OCI-M1 (cell line): ENCODE measurements at regions not wholly inside any gene's neighbourhood (a gene's known extent, or its start where the extent isn't known, plus 50 kb on each side); places are given as distances from the start of the nearest gene placed in this dataset.
"Not testable (repeated sequence)": the region's sequence is repeated elsewhere in the genome, so short reads cannot be mapped to it uniquely, and the experiment has no call there.

Experiments used
- DNase-seq: peaks from one replicate; lab custom pipeline; 2025; lab: John Stamatoyannopoulos, UW

DNA sequence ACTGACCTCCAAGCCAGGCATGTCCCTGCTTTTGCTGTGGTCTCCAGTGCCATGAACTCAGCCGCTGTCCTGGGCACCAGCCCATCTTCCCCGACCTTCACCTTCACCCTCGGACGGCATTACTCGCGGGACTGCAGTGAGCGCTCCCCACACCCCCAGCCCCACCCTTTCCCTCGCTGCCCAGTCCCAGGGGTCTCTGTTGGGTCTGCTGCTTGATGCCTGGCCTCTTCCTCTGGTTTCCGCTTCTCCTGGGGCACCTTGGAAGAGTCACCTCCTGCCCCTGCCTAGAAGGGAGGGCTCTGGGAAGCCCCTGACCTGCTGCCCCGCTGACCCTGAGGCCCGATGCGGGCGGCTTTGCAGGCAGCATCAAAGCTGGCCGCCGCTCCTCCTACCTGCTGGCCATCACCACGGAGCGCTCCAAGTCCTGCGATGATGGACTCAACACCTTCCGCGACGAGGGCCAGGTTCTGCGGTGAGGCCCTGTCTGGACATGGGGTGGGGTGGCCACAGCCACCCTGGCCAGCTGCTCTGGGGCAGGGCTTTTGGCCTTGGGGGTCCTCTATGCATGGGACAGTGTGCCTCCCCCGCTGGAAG lies 102.3 kb downstream of the ZNF267 start:
- DNase-seq = not testable (repeated sequence)

DNA sequence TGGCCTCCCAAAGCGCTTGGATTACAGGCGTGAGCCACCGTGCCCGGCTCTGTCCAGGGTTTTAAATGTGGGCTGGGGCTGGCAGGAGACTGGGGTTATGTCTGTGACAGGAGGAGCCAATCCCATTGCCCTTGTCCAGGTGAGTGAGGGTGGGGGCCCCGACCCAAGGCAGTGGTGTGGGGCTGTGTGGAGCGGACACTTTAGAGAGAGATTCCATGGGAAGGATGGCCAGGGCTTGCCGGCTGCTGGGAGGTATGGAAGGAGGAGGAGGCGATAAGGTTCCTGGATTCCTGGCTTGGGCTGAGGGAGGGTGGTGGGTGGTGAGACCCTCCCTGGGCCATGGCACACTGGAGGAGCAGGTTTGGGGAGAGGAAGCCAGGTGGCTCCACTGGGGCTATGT lies 104.9 kb downstream of the ZNF267 start:
- DNase-seq = not testable (repeated sequence)

DNA sequence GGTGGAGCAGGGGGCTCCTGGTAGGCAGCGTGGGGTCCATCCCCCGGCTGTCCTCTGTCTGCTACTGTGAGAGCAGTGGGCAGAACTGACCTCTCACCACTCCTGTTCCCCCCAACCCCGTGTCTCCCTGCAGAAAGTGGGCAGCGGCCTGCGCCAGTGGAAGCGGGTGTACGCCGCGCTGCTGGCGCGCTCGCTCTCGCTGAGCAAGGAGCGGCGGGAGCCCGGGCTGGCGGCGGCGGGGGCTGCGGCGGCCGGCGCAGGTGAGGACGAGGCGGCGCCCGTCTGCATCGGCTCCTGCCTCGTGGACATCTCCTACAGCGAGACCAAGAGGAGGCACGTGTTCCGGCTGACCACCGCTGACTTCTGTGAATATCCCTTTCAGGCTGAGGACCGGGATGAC lies 108.1 kb downstream of the ZNF267 start:
- not testable (repeated sequence) for DNase-seq

DNA sequence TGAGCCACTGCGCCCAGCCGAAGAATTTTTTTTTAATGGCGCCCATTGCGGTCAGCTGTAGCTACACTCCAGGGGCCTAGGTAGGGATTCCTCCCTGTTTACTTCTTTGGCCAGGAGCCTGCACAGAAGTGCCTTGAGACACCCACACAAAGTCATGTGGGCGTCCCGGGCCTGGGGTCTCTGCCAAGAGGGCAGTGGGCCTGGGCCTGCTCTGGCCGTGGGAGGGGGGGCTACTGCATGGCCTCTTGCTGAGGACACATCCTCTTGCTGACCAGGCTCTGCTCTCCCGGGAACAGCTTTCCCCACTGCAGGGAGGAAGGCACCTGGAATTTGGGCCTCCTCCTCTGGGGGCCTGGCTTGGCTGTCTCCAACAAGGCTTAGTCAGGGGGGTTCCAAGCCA lies 109.4 kb downstream of the ZNF267 start:
- DNase-seq = not testable (repeated sequence)

DNA sequence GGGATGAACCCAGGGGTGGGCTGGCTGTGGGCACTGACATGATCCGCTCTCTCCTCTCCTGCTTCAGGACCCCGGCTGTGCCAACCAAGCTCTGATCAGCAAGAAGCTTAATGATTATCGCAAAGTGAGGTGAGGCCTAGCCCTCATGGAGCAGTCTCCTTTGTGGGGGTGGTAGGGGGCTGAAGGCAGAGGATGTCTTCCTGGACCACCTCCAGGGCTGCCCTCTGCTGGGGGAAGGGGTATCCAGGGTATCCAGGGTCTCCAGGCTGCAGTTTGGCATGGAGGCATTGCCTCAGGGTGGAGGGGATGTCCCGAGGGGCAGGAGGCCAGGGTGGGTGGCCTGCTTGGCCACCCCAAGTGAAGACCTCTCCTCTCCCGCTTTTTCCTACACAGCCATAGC lies 110.1 kb downstream of the ZNF267 start:
- DNase-seq = not testable (repeated sequence)

DNA sequence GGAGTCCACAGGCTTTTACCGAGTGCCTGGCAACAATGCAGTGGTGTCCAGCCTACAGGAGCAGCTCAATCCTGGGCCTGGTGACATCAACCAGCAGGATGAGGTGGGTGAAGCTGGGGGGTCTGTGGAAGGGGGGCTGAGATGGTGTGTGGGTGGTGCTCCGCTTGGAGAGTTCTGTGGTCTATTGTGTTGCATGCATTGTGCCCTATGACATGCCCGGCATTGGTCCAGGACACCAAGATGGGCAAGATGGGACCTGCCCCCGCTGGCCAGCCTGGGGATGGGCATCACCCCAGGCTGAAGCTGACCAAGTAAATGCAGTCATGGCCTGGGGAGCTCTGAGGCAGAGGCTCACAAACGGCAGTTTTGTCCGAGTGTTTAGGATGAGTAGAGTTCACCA lies 113.3 kb downstream of the ZNF267 start:
- not testable (repeated sequence) for DNase-seq

DNA sequence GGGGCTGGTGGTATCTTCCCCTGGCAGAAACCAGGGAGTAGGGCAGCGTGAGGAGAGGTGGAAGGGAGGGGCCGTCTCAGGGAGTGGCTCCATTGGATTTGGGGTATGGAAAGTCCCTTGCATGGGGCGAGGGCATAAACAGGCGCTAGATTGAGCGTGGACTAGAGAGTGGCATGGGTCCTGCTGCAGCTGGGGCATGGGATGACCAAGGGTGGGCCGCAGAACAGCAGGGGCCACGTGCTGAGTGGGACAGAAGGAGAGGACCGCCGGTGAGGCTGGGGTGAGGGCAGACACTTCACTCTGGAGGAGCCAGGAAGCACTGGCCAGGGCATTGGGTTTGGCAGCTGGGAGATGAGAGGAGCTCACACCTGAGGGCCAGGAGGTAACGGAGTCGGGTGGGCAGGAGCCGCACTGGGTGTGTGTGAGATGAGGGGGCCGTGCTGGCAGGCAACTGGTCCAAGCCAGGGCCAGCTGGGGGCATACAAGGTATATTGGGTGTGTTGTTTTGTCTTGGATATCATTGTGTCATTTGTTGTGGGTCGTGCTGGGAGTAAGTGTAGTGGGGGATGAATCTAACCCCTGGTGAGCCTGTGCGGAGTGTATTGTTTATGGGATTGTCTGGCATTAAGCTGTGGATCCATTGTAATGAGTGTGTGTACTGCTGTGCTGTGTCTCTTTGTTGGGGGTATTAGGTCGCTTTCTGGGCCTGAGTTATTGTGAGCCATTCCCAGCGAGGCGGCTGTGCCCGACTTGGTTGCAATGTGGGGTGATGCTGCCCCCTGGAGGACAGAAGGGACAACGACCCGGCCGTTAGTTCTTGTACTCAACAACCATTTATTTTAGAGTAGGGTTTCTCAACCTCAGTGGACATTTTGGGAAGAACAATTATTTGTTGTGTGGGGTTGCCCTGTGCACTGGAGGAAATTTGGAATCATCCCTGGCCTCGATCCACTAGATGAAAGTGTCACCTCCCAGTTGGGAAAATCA lies 115.3 kb downstream of the ZNF267 start:
- DNase-seq = not testable (repeated sequence)

DNA sequence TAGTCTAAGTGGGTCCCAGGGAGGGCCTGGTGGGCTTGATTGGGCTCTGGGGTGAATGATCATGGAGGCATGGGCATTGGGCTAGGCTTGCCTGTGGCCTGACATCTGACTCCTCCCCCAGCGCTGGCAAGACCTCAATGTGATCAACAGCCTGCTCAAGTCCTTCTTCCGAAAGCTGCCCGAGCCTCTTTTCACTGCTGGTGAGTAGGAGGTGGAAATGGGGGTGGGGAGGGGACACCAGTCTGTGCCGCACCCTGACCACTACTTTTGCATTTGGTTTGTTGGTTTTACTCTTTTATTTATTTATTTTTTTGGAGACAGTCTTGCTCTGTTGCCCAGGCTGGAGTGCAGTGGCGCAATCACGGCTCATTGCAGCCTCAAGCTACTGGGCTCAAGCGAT lies 116.7 kb downstream of the ZNF267 start:
- DNase-seq = not testable (repeated sequence)

DNA sequence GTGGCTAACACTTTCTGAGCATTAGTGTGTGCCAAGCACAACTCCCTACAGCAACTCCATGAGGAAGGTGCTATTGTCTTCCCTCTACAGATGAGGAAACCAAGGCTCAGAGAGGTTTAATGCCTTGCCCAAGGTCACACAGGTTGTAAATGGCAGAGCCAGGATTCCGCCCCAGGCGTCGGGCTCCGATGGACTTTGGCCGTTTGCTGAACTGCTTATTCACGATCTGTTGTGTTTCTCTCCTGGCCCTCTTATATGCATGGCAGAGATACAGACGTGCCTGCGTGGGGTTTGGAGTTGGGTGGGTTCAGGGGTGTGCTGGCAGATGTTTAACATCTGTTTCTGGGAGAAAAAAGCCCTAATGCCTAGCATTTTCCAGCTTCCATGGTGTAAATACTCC lies 117.4 kb downstream of the ZNF267 start:
- not testable (repeated sequence) for DNase-seq

DNA sequence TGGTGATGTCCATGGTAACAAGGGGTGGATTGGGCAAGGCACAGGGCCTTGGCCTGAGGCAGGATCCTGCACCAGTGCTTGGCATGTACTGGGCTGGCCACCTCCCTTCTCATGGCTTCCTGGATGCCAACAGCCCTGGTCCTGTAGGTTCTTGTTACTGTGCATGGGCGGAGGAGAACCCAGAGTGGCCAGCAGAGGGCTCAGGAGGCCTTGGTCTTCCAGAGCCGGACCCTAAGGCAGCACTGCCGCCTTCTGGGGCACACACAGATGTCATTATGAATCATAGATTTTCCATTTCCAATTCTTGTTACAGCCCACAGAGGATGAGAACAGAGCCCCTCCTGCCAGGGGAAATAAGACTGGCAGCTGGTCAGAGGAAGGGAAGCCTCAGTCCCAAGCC lies 122.7 kb downstream of the ZNF267 start:
- not testable (repeated sequence) for DNase-seq

DNA sequence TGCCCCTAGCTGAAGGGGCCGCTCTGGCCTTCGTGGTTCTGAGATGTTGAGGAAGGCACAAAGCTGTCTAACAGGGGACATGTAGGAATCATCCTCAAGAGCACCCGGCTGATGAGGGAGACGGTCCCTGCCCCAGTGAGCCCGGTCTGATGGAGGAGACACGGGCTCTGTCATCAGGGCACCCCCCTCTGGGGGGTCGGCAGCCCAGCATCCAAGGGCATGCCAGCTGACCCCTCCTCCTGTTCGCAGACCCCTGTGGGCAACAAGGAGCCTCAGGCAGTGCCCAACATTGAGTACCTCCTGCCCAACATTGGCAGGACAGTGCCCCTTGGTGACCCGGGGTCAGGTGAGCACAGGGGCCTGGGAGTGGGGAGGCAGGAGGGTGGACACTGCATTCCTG lies 128.9 kb downstream of the ZNF267 start:
- DNase-seq = not testable (repeated sequence)

DNA sequence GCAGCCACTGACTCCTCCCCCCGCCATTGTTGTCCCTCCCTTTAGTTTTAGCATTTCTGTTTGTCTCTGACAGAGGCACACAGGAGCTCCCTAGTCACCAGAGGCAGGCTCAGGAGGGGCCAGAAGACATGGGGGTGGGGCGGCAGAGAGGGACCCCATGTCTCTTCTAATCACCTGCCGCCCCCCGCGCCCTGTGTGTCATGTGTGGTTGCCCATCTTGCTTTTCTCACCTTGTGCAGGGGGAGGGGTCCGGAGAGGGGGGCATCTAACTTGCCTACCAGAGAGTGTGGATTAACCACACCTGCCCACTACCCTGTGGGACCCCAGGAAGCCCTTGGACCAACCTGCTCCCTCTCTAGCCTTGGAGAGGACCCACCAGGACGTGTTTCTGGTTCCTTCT lies 130.2 kb downstream of the ZNF267 start:
- DNase-seq = not testable (repeated sequence)

DNA sequence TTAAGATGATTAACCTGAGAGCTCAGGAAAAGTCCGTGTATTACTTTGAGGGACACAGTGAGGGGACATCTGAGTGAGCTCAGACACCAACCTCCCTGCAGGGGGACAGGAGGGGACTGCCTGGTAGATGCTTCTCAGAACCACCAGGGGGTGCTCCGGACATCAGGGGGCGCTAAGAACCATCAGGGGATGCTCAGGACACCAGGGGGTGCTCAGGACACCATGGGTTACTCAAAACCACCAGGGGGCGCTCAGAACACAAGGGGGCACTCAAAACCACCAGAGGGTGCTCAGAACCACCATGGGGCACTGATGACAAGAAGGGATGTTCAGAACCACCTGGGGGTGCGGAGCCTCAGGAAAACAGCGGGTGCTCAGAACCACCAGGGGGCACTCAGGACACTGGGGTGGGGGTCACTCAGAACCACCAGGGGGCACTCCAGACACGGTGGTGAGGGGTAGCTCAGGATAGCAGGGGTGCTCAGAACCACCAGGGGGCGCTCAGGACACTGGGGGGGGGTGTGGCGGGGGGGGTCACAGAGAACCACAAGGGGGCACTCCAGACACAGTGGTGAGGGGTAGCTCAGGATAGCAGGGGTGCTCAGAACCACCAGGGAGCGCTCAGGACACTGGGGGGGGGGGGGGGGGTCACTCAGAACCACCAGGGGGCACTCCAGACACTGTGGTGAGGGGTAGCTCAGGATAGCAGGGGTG lies 165.3 kb downstream of the ZNF267 start:
- DNase-seq = peak; percentile 4

DNA sequence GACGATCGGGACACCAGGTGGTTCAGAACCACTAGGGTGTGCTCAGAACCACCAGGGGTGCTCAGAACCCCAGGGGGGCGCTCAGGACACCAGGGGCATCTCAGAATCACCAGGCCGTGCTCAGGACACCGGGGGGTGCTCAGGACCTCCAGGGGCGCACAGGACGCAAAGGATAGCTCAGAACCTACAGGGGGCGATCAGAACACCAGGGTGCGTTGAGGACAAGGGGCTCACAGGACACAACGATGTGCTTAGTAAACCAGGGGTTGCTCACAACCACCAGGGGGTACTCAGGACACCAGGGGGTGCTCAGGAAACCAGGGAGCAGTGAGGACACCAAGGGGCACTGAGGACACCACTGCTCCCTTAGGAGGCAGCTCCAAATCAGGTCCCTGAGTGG lies 166.3 kb downstream of the ZNF267 start:
- not testable (repeated sequence) for DNase-seq

DNA sequence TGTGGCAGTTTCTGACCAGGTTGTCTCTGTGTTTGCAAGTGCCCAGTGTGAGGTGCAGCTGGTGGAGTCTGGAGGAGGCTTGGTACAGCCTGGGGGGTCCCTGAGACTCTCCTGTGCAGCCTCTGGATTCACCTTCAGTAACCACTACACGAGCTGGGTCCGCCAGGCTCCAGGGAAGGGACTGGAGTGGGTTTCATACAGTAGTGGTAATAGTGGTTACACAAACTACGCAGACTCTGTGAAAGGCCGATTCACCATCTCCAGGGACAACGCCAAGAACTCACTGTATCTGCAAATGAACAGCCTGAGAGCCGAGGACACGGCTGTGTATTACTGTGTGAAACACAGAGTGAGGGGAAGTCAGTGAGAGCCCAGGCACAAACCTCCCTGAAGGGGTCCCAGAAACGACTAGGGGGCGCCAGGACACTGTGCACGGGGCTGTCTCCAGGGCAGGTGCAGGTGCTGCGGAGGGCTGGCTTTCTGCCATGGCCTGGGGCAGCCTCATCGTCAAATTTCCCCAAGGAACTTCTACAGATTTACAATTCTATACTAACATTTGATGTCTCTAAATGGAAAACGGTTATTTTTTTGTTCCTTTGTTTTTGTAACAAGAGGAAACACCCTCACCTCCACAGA lies 187.0 kb upstream of the TP53TG3D start:
- not testable (repeated sequence) for DNase-seq

DNA sequence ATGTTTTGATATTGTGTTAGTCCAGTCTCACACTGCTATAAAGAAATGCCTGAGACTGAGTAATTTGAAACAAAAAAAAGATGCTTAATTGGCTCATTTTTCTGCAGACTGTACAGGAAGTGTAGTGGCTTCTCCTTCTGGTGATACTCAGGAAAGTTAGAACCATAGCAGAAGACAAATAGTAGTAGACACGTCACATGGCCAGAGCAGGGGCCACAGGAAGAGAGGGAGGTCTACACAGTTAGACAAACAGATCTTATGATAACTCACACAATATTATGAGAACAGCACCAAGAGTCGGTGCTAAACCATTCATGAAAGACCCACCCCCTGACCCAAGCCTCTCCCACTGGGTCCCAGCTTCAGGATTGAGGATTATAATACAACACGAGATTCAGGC lies 181.5 kb upstream of the TP53TG3D start:
- not testable (repeated sequence) for DNase-seq

DNA sequence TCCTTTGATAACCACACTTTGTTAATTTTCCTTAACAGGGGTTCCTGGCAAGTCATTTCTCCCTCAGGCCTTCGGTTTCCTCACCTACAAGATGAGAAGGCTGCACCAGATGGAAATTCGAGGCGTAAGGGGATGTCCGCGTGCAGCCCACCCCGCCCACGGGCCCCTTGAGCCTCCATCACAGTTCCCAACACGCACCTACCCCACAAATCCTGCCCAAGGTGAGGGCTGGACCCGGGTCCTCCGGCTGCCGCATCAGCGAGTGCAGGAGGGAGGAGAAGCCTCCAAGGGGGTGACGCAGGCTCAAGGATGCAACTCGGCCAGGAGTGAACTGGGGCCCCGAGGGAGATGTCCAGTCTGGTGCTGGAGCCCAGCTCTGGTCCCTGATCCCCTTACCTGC lies 169.2 kb upstream of the TP53TG3D start:
- DNase-seq = not testable (repeated sequence)

DNA sequence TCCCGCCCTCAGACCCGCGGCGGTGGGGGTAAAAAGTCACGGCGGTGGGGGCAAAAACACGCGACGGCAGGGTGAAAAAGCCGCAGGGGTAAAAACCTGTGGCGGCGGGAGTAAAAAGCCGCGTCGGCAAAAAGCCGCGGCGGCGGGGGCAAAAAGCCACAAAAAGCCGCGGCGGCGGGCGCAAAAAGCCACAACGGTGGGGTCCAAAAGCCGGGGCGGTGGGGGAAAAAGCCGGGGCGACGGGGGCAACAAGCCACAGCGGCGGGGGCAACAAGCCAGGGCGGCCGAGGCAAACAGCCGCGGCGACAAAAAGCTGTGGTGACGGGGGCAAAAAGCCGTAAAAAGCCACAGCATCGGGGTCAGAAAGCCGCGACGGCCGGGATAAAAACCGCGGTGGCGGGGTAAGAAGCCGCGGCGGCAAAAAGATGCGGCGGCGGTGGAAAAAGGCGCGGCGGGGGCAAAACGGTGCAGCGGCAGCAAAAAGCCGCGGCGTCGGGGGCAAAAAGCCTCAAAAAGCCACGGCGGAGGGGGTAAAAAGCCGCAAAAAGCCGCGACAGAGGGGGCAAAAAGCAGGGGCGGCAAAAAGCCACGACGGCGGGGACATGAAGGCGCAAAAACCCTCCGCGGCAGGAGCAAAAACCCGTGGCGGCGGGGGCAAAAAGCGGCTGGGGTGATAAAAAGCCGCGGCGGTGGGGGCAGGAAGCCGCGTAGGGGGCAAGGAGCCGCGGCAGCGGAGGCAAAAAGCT lies 168.3 kb upstream of the TP53TG3D start:
- not testable (repeated sequence) for DNase-seq

DNA sequence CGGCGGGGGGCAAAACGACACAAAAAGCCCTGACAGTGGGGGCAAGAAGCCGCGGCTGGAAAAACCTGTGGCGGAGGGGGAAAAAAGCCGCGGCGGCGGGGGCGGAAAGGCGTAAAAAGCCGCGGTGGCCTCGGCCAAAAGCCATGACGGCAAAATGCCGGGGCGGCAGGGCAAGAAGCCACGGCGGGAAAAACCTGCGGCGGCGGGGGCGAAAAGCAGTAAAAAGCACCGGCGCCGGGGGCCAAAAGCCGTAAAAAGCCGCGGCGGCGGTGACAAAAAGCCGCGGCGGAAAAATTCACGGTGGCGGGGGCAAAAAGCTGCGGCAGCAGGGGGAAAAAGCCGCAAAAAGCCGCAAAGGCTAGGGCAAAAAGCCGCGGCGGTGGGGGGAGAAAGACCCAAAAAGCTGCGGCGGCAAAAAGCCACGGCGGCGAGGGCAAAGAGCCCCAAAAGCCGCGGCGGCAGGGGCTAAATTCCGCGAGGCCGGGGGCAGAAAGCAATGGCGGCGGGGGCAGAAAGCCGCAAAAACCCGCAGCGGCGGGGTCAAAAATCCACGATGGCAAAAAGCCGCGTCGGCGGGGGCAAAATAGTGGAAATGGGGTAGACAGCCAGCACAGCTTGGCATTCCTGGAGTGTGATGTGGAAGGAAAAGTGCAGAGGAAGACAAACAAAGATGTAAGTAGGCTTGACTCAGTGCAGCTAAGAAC lies 167.5 kb upstream of the TP53TG3D start:
- DNase-seq = peak; percentile 3

DNA sequence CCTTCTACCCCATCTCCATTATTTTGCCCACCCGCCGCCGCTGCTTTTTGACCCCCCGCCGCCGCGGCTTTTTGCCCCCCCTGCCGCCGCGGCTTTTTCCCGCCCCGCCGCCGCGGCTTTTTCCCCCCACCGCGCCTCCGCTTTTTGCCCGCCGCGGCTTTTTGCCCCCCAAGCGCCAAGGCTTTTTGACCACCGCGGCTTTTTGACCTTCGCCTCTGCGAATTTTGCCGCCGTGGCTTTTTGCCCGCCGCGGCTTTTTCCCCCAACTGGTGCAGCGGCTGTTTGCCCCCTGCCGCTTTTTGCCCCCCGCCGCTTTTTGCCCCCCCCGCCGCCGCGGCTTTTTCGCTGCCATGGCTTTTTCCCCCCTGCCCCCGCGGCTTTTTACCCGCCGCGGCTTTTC lies 137.5 kb upstream of the TP53TG3D start:
- DNase-seq = peak; percentile 14

DNA sequence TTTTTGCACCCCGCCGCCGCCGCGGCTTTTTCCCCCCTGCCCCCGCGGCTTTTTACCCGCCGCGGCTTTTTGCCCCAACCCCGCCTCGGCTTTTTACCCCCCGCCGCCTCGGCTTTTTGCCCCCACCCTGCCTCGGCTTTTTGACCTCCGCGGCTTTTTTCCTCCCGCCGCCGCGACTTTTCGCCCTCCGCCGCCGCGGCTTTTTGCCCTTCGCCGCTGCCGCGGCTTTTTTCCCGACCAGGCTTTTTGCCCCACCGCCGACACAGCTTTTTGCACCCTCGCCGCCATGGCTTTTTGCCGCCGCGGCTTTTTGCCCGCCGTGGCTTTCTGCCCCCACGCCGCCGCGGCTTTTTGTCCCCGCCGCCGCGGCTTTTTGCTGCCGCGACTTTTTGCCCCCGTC lies 137.0 kb upstream of the TP53TG3D start:
- peak; percentile 25 for DNase-seq
